GM18507 (cell line): ENCODE measurements at regions not wholly inside any gene's neighbourhood (a gene's known extent, or its start where the extent isn't known, plus 50 kb on each side); places are given as distances from the start of the nearest gene placed in this dataset.

Experiments
- DNase-seq: peaks from one replicate; pipeline ENCODE4 v3.0.0; 2011; ENCODE audit warnings: low read depth; ENCODE audit not compliant: insufficient read length; ENCODE audit errors: extremely low spot score
- FAIRE-seq: peaks from 2 replicates; lab custom pipeline; 2011; peaks lifted over from hg19 to GRCh38; lab: Jason Lieb, UNC

- FAIRE-seq, result no peak
- no peak for DNase-seq
Observed at GRCh38 chr13:34335014-34336007, 517.4 kb downstream of the RFC3 start.

GRCh38 chr13:34338102-34338501 lies 520.2 kb downstream of the RFC3 start:
- FAIRE-seq, result no peak
- no peak for DNase-seq

DNA sequence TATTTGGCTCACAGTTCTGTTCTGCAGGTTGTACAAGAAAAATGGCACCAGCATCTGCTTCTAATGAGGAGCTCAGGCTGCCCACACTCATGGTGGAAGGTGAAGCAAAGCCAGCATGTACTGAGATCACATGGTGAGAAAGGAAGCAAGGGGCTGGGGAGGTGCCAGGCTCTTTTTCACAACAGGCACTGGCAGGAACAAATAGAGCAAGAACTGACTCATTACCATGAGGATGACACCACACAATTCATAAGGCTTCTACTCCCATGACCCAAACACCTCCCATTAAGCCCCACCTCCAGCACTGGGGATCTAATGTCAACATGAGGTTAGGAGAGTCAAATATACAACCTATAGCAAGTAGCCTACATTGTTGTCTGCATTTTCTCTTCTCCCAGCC lies 522.6 kb downstream of the RFC3 start:
- FAIRE-seq (no peak), DNase-seq (no peak)

- FAIRE-seq, result no peak
Observed at GRCh38 chr13:34343413-34343940, 525.5 kb downstream of the RFC3 start.

DNA sequence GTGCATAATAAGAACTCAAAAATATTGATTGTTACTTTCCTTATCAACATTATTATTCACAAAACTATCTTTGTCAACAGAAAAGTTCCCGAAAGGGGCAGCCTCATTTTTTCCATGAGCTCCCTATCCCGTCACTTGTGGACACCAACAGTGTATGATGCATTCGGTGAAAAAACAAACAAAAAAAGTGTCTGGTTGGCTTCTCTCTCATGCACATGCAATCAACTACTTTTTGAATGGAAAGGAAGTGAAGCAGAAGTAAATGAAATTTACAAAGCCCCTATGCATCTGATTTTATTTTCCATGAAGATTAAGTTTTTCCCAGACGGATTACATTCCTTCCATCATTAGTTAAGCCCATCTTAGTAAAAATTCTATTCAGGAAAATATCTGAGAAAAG lies 526.9 kb downstream of the RFC3 start:
- FAIRE-seq, result no peak

More at GRCh38 chr13:34343413-34343940, 525.5 kb downstream of the RFC3 start:
- no peak for DNase-seq

GRCh38 chr13:34345258-34345965 lies 527.5 kb downstream of the RFC3 start:
- FAIRE-seq (no peak), DNase-seq (no peak)

More for the DNA sequence above, 526.9 kb downstream of the RFC3 start:
- no peak for DNase-seq

GRCh38 chr13:34346626-34347025 lies 528.7 kb downstream of the RFC3 start:
- FAIRE-seq, result no peak
- DNase-seq, result no peak

- no peak for DNase-seq
- FAIRE-seq, result no peak
Observed at GRCh38 chr13:34347784-34348573, 530.0 kb downstream of the RFC3 start.

DNA sequence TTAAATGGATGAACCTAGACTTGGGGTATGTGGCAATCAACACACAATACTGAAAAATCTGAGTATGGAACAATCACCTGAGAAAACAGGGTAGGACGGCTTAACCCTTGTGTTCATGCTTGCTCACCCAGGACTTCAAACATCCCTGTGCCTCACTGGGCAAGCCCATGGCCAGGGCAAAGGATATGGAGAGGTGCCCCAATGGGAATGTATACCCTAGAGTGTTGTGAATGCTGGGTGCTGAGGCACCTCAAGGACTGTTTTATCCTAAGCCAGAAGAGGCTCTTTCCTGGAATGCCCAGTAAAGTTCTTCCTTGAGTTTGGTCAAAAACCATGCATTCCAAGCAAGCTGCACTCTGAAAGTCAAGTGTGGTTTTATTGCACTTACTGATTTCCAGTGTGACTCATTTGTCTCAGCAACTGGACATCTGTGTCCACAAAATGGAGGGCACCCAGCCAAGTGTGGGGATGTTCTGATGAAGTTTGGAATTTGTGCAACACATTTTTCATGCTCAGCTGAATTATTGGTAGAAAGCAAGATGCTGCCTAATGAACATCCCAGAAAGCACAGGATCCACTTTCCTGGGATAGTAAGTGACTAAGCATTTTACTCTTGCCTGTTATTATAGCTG lies 531.3 kb downstream of the RFC3 start:
- no peak for DNase-seq
- no peak for FAIRE-seq

GRCh38 chr13:34350671-34351070 lies 532.7 kb downstream of the RFC3 start:
- FAIRE-seq, result no peak

GRCh38 chr13:34351134-34351533 lies 533.2 kb downstream of the RFC3 start:
- no peak for DNase-seq
- FAIRE-seq, result no peak

More at GRCh38 chr13:34350671-34351070, 532.7 kb downstream of the RFC3 start:
- DNase-seq, result no peak

DNA sequence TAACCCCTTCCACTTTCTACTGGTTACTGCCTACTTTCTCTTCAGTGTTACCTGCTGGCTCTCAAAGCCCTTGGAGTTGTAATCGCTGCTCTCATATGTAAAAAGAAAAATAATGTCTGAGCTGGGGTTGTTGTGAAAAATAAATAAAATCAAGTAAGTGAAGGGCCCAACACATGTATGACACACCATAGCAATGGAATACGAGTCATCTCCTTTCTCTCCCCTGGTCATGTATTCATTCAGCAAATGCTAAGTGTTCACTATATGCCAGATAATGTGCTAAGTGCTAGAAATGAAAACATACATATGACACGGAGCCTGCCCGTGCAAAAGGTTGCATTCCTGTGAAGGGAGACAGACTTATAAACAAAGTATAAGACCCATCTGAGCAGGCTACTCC lies 535.0 kb downstream of the RFC3 start:
- no peak for FAIRE-seq

GRCh38 chr13:34356686-34357434 lies 538.9 kb downstream of the RFC3 start:
- DNase-seq (no peak), FAIRE-seq (no peak)

More for the DNA sequence above, 535.0 kb downstream of the RFC3 start:
- no peak for DNase-seq

DNA sequence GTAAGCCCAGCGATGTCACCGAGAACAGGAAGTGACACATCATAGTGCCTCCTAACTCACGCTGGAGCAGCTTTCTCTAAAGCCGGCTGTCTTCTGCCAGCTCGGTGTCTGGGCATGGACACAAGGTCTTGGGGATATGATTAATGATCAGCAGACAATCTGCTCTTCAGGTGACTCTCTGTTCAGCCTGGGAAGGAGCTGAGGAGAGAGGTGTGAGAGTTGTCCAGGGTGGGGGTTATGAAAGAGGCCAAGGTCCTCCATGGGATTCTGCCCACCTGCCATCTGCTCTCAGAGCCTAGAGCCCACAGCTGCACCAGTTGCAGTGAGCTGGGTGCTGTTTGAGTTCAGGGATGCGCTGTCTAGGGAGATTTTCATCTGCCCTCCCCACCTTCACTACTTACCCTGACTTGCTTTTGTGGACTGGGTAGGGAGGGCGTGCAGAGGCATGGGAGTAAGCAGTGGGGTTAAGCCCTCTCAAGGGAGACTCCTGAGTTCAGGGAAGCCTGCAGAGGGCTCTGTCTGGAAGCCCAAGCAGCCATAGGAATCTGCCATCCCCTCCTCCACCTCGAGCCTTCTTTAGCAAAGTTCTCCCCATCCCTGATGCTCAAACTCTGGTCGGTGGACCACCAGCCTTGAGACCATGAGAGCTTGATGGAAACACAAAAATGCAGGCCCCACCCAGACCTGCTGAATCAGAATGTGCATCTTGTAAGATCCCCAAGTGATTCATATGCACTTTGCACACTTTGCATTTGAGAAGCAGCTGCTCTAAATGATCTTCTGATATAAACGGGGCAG lies 539.7 kb downstream of the RFC3 start:
- DNase-seq (no peak), FAIRE-seq (no peak)

DNA sequence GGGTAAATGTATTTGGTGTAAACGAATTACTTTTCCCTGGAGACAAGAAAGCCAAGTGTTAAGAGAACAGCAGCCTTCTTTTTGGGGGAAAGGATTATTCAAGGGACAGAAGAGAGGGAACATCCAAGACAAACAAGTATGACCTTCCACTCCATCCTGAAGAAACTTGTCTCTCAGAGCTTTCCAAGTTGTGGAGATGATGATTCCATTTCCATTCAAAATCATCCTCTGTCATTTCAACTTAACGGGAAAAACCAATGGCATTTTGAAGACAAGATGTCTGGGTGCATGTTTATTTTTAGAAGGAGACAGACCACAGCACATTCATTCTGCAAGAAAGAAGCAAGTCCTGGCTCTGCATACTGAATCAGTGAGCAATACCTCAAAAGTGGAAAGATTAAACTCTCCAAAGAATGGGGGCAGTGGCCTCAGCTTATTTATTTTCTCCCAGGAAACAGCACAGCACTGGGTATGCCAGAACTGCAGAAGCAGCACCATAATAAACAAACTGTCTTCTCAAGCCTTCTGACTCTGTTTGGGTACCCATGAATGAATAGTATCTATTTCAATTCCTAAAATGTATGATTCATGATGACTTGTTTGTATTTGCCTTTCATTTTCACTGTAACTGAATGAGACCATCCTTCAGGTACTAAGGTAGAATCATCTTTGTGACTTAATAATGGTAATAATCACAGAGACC lies 541.0 kb downstream of the RFC3 start:
- FAIRE-seq (no peak), DNase-seq (no peak)

- no peak for DNase-seq
- FAIRE-seq, result no peak
Observed at GRCh38 chr13:34360702-34361101, 542.8 kb downstream of the RFC3 start.

DNA sequence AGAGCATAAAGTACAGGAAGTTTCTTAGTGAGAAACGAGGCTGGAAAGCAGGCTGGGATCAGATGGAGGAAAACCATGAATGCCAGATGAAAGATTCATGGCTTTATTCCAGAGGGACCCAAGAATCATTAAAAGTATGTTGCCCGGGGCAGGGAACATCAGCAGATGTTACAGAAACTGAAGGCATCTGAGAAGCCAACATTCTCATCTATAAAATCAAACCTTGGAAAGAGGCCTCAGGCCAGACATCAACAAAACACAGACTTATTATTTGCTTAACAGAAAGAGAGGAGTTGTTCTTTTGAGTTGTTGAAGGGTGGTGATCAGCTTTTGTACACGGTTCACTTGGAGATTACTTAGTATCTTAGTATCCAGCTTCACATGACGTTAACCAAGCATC lies 543.6 kb downstream of the RFC3 start:
- FAIRE-seq (no peak), DNase-seq (no peak)
